Kidney (tissue), 13 donors: ENCODE measurements at regions not wholly inside any gene's neighbourhood (a gene's known extent, or its start where the extent isn't known, plus 50 kb on each side); places are given as distances from the start of the nearest gene placed in this dataset.

Experiments
- DNase-seq, 5 donors: peaks; one replicate each; pipeline ENCODE4 v3.0.0-alpha.2; 2013 to 2020
- FAIRE-seq: peaks from 2 replicates; lab custom pipeline; 2012; peaks lifted over from hg19 to GRCh38; lab: Jason Lieb, UNC
- H3K27ac ChIP-seq, 2 donors: one replicate each; pipeline ENCODE4 v1.7.0; 2013; ENCODE audit warnings: low read depth in 2 of 2, low read length in 2 of 2, inconsistent platforms in 1 of 2
- H3K27me3 ChIP-seq: one replicate; pipeline ENCODE4 v1.7.1; 2013; ENCODE audit warnings: low read length, inconsistent platforms; ENCODE audit not compliant: control insufficient read depth, insufficient read depth
- H3K36me3 ChIP-seq, 3 donors: one replicate each; pipeline versions ENCODE4 v1.7.0 to v1.7.1; 2013; ENCODE audit warnings: low read length in 3 of 3, control low read depth in 1 of 3, inconsistent platforms in 1 of 3; ENCODE audit not compliant: insufficient read depth in 3 of 3, control insufficient read depth in 2 of 3
- H3K4me1 ChIP-seq, 3 donors: one replicate each; pipeline versions ENCODE4 v1.7.0 to v1.7.1; 2013; ENCODE audit warnings: low read length in 3 of 3, inconsistent platforms in 1 of 3, low read depth in 1 of 3; ENCODE audit not compliant: control insufficient read depth in 2 of 3, insufficient read depth in 2 of 3
- H3K4me3 ChIP-seq, 3 donors: one replicate each; pipeline versions ENCODE4 v1.7.0 to v1.8.1; 2013; ENCODE audit warnings: low read length in 3 of 3, control low read depth in 1 of 3, inconsistent platforms in 1 of 3
- H3K9ac ChIP-seq, 3 donors: one replicate each; pipeline versions ENCODE4 v1.7.0 to v1.7.1; 2013; ENCODE audit warnings: low read length in 3 of 3, control low read depth in 1 of 3, inconsistent platforms in 1 of 3
- H3K9me3 ChIP-seq, 3 donors: one replicate each; pipeline versions ENCODE4 v1.7.0 to v1.7.1; 2013; ENCODE audit warnings: low read length in 3 of 3, control low read depth in 1 of 3, inconsistent platforms in 1 of 3; ENCODE audit not compliant: control insufficient read depth in 2 of 3, insufficient read depth in 1 of 3
- CTCF ChIP-seq: IDR thresholded peaks from 3 replicates; pipeline ENCODE4 v1.5.1; 2012; ENCODE audit warnings: mild to moderate bottlenecking, moderate library complexity, borderline replicate concordance; ENCODE audit not compliant: insufficient read depth; ENCODE audit errors: extremely low read depth
- intact Hi-C: fragments of 100-400 bp; cut with DNase I; formaldehyde crosslinking; loops from one replicate; pipeline ENCODE4 v1.11.1; 2022
- donor health status: control.
- donor health status: control.
- donor health status: control.
- donor health status: control.
- donor health status: control.
- donor health status: DM: yes; HTN: yes; CAD: no.
- donor health status: Normal renal cell carcinoma (clear cell type).

- H3K27me3 ChIP-seq = no peaks in the 10 kb centered on the region
- H3K9ac ChIP-seq = no peak overlapping the region
- H3K27ac ChIP-seq = no peak overlapping the region
- no peaks in the 10 kb centered on the region for H3K4me1 ChIP-seq
- no peaks in the 10 kb centered on the region for H3K36me3 ChIP-seq
- no peak for FAIRE-seq
- no peaks in the 10 kb centered on the region for H3K9me3 ChIP-seq
- no peak overlapping the region for H3K4me3 ChIP-seq
- TF ChIP-seq CTCF = peak; percentile 28
- peak in 2 of 5 donors; percentile 18 to 27 for DNase-seq
- intact Hi-C loops = no loop called here
Measured at GRCh38 chr4:166252487-166253402, 379.7 kb downstream of the TLL1 start.

- Histone ChIP-seq H3K27ac (no peak overlapping the region), H3K27me3 (no peaks in the 10 kb centered on the region), H3K9me3 (no peaks in the 10 kb centered on the region), H3K4me1 (no peaks in the 10 kb centered on the region), H3K36me3 (no peaks in the 10 kb centered on the region), H3K9ac (no peak overlapping the region), H3K4me3 (no peak overlapping the region)
- intact Hi-C loops = no loop called here
- DNase-seq (no peak), FAIRE-seq (no peak)
- no peak for TF ChIP-seq CTCF
Measured at GRCh38 chr4:166257276-166257675, 384.2 kb downstream of the TLL1 start.

GRCh38 chr4:166257891-166258290, 384.9 kb downstream of the TLL1 start:
- no peaks in the 10 kb centered on the region for H3K4me1 ChIP-seq
- TF ChIP-seq CTCF = no peak
- H3K27ac ChIP-seq = no peak overlapping the region
- H3K4me3 ChIP-seq = no peak overlapping the region
- H3K36me3 ChIP-seq = no peaks in the 10 kb centered on the region
- DNase-seq (no peak), FAIRE-seq (no peak)
- H3K9me3 ChIP-seq = no peaks in the 10 kb centered on the region
- H3K27me3 ChIP-seq = no peaks in the 10 kb centered on the region
- no peak overlapping the region for H3K9ac ChIP-seq
- intact Hi-C loops = no loop called here

GRCh38 chr4:166259081-166259480, 386.0 kb downstream of the TLL1 start:
- DNase-seq = no peak
- Histone ChIP-seq H3K4me1 (no peaks in the 10 kb centered on the region), H3K9me3 (no peaks in the 10 kb centered on the region), H3K36me3 (no peaks in the 10 kb centered on the region), H3K27me3 (no peaks in the 10 kb centered on the region), H3K9ac (no peak overlapping the region), H3K4me3 (no peak overlapping the region), H3K27ac (no peak overlapping the region)
- no peak for TF ChIP-seq CTCF
- FAIRE-seq = no peak
- intact Hi-C loops = no loop called here
